Psoas muscle (tissue), 7 donors: ENCODE measurements at regions not wholly inside any gene's neighbourhood (a gene's known extent, or its start where the extent isn't known, plus 50 kb on each side); places are given as distances from the start of the nearest gene placed in this dataset.

ENCODE experiments used
- ATAC-seq, 4 donors: fragments of 200-7000 bp; cut with Tn5 transposase; one replicate each; pipeline ENCODE4 v1.9.1; 2020; ENCODE audit warnings: moderate library complexity in 3 of 4, mild to moderate bottlenecking in 2 of 4
- DNase-seq, 2 donors: peaks; one replicate each; pipeline ENCODE4 v3.0.0-alpha.2; 2020
- H3K27ac ChIP-seq: fragments of 200-600 bp; one replicate; pipeline ENCODE4 v1.8.0; 2022
- H3K27me3 ChIP-seq, 3 donors: fragments of 200-600 bp in 1 of 3; one replicate each; pipeline versions ENCODE4 v1.6.1 to v1.8.0; 2013 to 2022; ENCODE audit warnings: low read length in 2 of 3, mild to moderate bottlenecking in 2 of 3, moderate library complexity in 1 of 3; ENCODE audit not compliant: insufficient read depth in 3 of 3
- H3K36me3 ChIP-seq, 2 donors: fragments of 200-600 bp in 1 of 2; one replicate each; pipeline versions ENCODE4 v1.6.1 to v1.8.0; 2013 to 2022; ENCODE audit warnings: low read depth in 1 of 2, mild to moderate bottlenecking in 1 of 2, moderate library complexity in 1 of 2; ENCODE audit not compliant: insufficient read depth in 1 of 2
- H3K4me1 ChIP-seq: fragments of 200-600 bp; one replicate; pipeline ENCODE4 v1.8.0; 2022
- H3K4me3 ChIP-seq: fragments of 200-600 bp; one replicate; pipeline ENCODE4 v1.8.0; 2022; ENCODE audit warnings: mild to moderate bottlenecking
- H3K9me3 ChIP-seq: fragments of 200-600 bp; one replicate; pipeline ENCODE4 v1.8.0; 2022
- WGBS, 3 donors: extraction: QIAGEN DNeasy Blood & Tissue Kit; methylation state at CpG; one replicate each; pipeline versions ENCODE4 v1.1.6 to v1.1.7; 2013; 5-methylcytosine and 5-hydroxymethylcytosine counted together
- intact Hi-C, 2 donors: fragments of 100-400 bp; cut with DNase I; formaldehyde crosslinking; loops; one replicate each; pipeline versions ENCODE4 v1.11.0 to v1.14.2; 2022
- TF ChIP-seq, protein P1 (sequence below): fragments of 200-600 bp; IDR thresholded peaks from one replicate; pipeline ENCODE4 v1.8.0; 2022; ENCODE audit warnings: antibody characterized with exemption
- donor health status: healthy with polysubstance abuse.
- donor health status: DM: no; HTN: no; CAD: no; lungs with moderate emphysema.
- donor health status: Bipolar disorder and iron deficiency.
- donor health status: healthy.
- donor health status: DM: yes; HTN: yes; CAD: no.
- donor health status: DM: no; HTN: no; CAD: no.
- donor health status: DM: yes; HTN: yes; CAD: no.

DNA sequence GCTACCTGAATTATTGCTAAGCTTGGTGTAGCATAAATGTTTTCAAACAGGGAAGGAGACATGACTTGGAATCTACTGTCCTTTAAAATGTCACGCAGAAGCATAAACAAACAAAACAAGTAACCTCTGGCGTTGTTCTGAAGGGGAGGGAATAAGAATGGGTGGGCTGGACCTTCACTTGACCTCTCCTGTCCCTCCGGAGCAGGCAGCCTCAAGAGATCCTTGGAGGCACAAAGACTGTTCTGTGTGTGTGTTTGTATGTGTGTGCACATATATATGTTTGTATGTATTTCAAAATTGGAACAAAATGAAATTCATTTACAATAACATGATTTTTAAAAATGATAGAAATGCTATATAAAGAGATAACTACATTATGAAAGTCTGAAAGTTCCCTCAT is 91.3 kb upstream of the DCLK2 start:
- 36 to 44% (median 41%) methylated on average over 3 of the region's 3 CpGs for WGBS, 3 donors
- no peak overlapping the region for H3K4me3 ChIP-seq
- intact Hi-C loops = loop anchor here in 1 of 2 donors (10.0 kb wide), 1 partner anchor 878 kb away; no protein-coding TSS in a partner anchor
- no peaks in the 10 kb centered on the region for H3K27me3 ChIP-seq
- TF ChIP-seq, protein P1, sequence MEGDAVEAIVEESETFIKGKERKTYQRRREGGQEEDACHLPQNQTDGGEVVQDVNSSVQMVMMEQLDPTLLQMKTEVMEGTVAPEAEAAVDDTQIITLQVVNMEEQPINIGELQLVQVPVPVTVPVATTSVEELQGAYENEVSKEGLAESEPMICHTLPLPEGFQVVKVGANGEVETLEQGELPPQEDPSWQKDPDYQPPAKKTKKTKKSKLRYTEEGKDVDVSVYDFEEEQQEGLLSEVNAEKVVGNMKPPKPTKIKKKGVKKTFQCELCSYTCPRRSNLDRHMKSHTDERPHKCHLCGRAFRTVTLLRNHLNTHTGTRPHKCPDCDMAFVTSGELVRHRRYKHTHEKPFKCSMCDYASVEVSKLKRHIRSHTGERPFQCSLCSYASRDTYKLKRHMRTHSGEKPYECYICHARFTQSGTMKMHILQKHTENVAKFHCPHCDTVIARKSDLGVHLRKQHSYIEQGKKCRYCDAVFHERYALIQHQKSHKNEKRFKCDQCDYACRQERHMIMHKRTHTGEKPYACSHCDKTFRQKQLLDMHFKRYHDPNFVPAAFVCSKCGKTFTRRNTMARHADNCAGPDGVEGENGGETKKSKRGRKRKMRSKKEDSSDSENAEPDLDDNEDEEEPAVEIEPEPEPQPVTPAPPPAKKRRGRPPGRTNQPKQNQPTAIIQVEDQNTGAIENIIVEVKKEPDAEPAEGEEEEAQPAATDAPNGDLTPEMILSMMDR = no peak
- no peak for DNase-seq
- no peaks in the 10 kb centered on the region for H3K36me3 ChIP-seq
- no peaks in the 10 kb centered on the region for H3K4me1 ChIP-seq
- no peaks in the 10 kb centered on the region for H3K9me3 ChIP-seq
- no peak for ATAC-seq
- H3K27ac ChIP-seq = no peak overlapping the region

DNA sequence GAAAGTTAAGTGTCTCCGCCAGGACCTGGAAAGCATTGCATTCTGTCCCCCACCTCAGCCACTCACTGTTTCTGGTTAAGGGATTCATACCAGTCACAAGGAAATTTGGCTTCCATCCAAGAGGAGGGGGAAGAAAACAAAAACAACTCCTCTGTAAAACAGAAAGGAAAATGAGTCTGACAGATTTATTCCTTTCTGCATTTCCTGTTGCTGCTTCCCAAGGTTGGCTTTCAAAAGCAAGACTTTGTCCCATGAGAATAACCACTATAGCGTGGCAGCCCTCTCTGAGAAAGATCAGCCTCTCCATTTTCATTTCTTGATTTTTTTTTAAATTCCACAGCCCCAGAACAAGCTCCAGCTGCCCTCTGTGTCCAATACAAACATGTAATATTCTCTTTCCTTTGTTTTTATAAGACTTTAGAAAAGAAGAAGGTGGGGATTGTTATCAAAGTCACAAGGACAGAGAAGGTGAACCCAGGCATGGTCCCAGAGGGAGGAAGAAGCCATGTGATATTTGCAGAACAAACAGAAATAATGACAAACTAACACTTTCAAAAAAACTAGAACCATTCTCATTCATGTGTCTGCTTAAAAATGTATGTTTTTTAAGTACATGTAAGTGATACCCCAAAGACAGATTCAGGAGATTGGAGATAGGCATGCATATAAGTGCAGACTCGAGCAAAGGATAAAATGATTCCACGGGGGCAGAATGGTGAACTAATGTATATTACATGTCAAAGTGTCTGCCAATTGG is 90.7 kb upstream of the DCLK2 start:
- WGBS, 3 donors = 42 to 53% (median 44%) methylated on average over 4 of the region's 4 CpGs
- TF ChIP-seq, protein P1 = no peak
- ATAC-seq = no peak
- Histone ChIP-seq H3K4me3 (no peak overlapping the region), H3K4me1 (no peaks in the 10 kb centered on the region), H3K27me3 (no peaks in the 10 kb centered on the region), H3K27ac (no peak overlapping the region), H3K36me3 (no peaks in the 10 kb centered on the region), H3K9me3 (no peaks in the 10 kb centered on the region)
- intact Hi-C loops = loop anchor here in 1 of 2 donors (10.0 kb wide), 1 partner anchor 877 kb away; no protein-coding TSS in a partner anchor
- no peak for DNase-seq

DNA sequence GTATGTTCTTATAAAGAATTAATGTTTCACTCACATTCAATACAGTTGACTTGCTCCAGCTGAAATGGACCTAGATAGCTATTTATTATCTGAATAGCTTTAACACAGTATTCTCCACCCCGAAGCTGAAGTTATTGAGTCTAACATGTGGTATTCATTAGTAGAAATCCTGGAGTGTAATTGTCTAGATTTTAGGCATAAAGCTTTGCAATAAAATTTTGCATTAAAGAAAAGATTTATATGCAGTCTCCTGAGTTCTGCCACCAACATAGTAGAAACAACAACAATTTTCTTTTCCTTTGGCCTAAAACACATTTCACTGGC is 90.2 kb upstream of the DCLK2 start:
- H3K4me3 ChIP-seq = no peak overlapping the region
- TF ChIP-seq, protein P1 = no peak
- H3K4me1 ChIP-seq = no peaks in the 10 kb centered on the region
- no peak for DNase-seq
- no peaks in the 10 kb centered on the region for H3K36me3 ChIP-seq
- H3K27me3 ChIP-seq = no peaks in the 10 kb centered on the region
- WGBS, 3 donors = 40 to 54% (median 51%) methylated on average over 1 of the region's 1 CpG
- H3K27ac ChIP-seq = no peak overlapping the region
- no peaks in the 10 kb centered on the region for H3K9me3 ChIP-seq
- intact Hi-C loops = loop anchor here in 1 of 2 donors (10.0 kb wide), 1 partner anchor 877 kb away; no protein-coding TSS in a partner anchor
- ATAC-seq = no peak

DNA sequence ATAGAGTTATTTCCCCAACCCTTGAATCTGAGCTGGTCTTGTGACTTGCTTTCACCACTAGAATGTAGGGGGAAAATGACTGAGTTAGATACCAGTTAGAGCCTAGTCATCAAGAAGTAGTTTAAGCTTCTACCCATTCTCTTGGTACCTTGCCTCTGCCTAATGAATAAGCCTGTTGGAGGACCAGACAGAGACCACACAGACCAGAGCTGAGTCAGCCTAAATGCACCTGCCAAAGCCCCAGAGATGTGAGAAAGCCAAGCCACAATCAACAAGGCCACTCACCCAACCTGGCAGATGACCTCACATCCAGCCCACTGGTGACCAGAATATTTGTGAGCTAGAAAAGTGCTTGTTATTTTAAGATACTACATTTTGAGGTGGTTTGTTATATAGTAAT is 85.2 kb upstream of the DCLK2 start:
- no peaks in the 10 kb centered on the region for H3K36me3 ChIP-seq
- DNase-seq (no peak), ATAC-seq (peak in 2 of 4 donors; percentile 43 to 53)
- no peaks in the 10 kb centered on the region for H3K9me3 ChIP-seq
- H3K4me3 ChIP-seq = no peak overlapping the region
- TF ChIP-seq, protein P1 = no peak
- H3K4me1 ChIP-seq = no peaks in the 10 kb centered on the region
- intact Hi-C loops = no loop called here
- no peak overlapping the region for H3K27ac ChIP-seq
- no peaks in the 10 kb centered on the region for H3K27me3 ChIP-seq
